ENCODE measurements at regions not wholly inside any gene's neighbourhood (a gene's known extent, or its start where the extent isn't known, plus 50 kb on each side); places are given as distances from the start of the nearest gene placed in this dataset.

DNA sequence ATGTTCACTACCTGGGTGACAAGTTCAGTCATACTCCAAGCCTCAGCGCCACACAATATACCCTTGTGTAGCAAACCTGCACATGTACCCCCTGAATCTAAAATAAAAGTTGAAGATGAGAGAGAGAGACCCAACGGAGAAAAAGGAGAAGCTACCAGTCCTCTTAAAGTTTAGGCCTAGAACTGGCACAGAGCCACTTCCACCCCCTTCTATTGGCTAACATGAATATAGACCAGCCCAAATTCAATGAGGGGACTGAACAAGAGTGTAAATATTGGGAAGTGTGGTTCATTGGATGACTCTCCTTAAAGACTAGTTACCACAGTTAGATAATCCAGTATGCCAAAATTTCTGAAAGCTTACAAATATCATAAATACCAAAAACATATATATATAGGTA lies 139.9 kb upstream of the ATP1B1 start:
- TF ChIP-seq CTCF (IDR thresholded peaks at IDR 0.05): no peak
- TF ChIP-seq POLR2A (IDR thresholded peaks at IDR 0.05): no peak

Data from tibial nerve (tissue), 3 donors.